GM18507 (cell line): ENCODE measurements at regions not wholly inside any gene's neighbourhood (a gene's known extent, or its start where the extent isn't known, plus 50 kb on each side); places are given as distances from the start of the nearest gene placed in this dataset.
"Not testable (repeated sequence)": the region's sequence is repeated elsewhere in the genome, so short reads cannot be mapped to it uniquely, and the experiment has no call there.

Source experiments
- DNase-seq: peaks from one replicate; pipeline ENCODE4 v3.0.0; 2011; ENCODE audit warnings: low read depth; ENCODE audit not compliant: insufficient read length; ENCODE audit errors: extremely low spot score
- FAIRE-seq: peaks from 2 replicates; lab custom pipeline; 2011; peaks lifted over from hg19 to GRCh38; lab: Jason Lieb, UNC

DNA sequence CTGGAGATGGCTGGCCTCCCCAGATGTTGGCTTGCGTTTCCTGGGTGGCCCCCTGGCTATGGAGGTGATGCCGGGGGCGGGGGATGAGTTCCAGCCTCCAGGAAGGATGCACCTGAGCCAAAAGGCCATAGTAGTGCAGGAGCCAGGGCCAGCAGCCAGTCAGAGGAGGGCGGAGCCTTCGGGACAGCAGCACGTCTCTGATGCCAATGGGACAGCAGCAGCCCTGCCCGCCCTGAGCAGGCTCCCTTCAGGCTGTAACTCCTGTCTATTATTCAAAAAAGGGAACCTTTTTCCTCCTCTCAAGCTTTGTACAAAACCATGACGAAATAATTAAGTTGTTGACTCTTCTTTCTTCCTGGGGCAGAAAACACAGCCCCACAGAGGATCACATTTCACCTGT, 189.7 kb downstream of the BCL2L11 start:
- not testable (repeated sequence) for DNase-seq, FAIRE-seq

DNA sequence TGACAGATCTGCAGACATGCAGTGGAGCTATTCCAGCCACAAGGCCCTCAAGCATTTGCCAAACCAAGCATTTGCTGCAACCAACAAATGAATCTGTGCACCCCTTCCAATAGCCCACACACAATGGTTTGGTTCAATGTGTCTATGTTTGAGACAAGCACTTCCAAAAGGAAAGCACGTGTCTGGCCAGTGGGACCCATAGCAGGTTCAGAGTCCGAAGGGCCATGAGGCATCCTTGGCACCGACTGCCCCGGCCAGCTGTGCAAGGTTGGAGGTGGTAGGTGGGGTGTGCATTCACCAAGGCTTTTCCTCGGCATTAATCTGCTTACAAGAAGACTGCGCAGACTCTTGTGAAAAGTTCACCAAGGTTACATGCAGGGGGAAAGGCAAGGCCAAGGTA, 190.9 kb downstream of the BCL2L11 start:
- not testable (repeated sequence) for DNase-seq, FAIRE-seq

DNA sequence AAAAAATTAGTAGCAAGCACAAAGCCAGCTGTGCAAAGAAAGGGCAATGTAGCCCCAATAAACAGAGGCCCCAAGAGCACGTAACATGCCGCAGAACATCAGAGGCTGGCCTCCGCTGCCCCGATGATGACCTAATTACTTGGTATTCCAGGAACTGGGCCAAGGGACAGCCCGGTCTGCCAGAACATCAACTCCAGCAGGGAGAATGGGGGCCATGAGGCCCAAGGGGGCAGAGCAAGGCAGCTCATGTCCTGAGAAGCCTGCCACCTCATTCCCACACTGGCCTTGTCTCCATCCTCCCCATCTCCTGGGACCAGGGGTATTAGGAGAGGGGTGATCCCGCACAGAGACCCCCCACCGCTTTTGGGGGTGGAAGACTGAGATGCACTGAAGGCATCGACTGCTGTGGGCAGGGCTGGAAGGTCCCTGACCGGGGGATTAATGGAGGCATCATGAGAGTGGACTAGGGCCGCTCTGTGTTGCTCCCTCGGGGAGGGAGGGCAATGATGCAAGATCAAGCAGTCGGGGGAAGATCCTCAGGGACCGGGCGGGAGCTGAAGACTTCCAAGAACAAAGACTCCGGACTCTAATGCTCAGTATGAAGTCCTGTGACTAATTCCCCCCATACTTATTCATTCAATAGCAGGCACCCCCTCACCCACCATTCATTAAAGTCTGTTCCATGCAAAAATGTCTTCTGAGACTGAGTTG, 192.3 kb downstream of the BCL2L11 start:
- DNase-seq: not testable (repeated sequence)

DNA sequence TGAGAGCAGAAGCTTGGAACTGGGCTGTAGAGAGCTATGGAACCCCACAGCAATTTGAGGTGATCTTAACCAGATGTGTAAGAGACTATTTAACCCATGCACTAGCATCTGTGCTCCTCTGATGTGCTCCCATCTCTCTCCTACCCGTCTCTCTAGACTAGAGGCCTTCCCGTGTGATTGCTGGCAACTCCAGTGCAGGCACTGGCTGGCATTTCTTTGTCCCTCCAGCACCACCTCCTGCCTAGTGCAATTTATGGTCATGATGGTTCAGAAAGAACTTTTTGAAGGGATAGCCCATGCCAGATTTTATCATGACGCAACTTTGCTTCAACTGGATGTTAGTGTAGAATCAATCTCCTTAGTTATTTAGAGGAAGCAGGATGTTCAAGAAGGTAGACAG, 193.0 kb downstream of the BCL2L11 start:
- not testable (repeated sequence) for FAIRE-seq, DNase-seq

More for the DNA sequence above, 192.3 kb downstream of the BCL2L11 start:
- not testable (repeated sequence) for FAIRE-seq

GRCh38 chr2:111315188-111315917, 194.6 kb downstream of the BCL2L11 start:
- not testable (repeated sequence) for DNase-seq, FAIRE-seq

DNA sequence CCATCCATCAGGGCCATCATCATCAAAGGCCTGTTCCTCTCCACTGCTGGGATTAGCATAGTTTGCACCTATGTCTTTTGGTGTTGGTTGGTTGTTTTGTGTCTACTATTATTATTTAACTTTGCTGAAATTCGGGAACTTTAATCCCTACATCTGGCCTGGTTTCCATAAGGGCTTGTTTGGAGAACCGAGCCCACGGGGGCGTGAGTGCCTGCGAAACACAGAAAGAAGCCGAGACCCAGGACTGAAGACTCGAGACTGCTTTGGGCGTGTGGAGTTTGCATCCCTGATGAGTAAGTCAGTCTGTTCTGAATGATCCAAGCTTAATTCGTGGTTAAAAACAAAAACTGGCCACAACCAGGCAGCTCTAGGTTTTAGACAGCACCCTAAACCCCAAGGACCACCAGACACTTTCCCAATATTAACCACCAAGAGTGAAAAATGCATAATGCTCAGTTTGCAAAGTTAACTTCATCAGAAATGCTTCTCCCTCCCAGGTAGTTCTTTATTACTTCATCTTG, 195.6 kb downstream of the BCL2L11 start:
- FAIRE-seq, DNase-seq: not testable (repeated sequence)

GRCh38 chr2:111316881-111317549, 196.3 kb downstream of the BCL2L11 start:
- not testable (repeated sequence) for FAIRE-seq, DNase-seq

DNA sequence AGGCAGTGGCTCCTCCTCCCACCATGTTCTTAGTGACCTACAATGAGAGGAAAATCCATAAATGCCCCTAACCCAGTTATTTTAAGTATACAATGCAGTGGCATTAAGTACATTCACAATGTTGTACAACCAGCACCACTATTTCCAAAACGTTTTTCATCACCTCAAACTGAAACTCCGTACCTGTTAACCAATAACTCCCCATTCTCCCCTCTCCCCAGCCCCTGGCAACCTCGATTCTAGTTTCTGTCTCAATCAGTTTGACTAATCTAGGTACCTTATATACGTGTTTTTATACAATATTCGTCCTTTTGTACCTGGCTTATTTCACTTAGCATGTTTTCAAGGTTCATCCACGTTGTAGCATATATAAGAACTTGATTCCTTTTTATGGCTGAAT, 198.8 kb downstream of the BCL2L11 start:
- DNase-seq: not testable (repeated sequence)
- FAIRE-seq: peak; percentile 67

GRCh38 chr2:111320264-111320663, 199.6 kb downstream of the BCL2L11 start:
- not testable (repeated sequence) for DNase-seq, FAIRE-seq

- not testable (repeated sequence) for DNase-seq, FAIRE-seq
These were observed 200.3 kb downstream of the BCL2L11 start for GRCh38 chr2:111320965-111321364.

- FAIRE-seq, DNase-seq: not testable (repeated sequence)
These were observed 202.7 kb downstream of the BCL2L11 start for GRCh38 chr2:111323384-111323783.

DNA sequence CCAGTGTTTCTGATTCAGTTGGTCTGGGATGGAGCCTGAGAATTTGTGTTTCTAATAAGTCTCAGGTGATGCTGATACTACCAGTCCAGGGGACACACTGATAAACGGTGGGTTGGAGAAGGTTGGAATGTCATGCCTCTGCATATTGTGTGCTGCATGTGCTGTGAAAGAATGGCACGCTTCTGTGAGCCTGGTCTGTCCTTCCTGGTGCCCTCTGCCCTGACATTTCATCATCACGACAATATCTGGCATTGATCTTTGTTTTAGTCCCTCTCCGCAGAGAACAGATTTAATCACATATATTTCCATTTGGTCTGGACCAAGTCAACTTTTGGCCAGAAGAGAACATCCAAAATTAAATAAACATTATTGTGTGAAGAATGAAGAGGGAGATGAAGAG, 207.0 kb downstream of the BCL2L11 start:
- not testable (repeated sequence) for DNase-seq, FAIRE-seq

DNA sequence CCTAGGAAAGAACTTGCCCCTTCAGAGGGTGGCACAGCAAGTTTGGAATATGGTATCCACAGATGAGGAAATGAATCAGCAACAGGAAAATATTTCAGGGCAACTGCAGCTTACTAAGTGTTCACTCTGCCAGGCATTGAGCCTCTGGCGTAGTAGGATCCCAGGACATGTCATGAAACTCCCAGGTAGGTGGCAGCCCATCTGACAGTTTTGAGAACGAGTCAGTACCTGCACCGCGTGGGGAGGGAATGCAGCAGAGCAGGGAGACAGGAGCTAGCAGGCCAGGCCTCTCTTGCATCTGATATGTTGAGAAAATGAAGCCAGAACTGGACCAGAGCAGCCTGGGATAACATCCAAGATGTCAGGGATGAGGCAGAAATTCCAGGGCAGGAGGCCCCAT, 208.6 kb downstream of the BCL2L11 start:
- DNase-seq, FAIRE-seq: not testable (repeated sequence)

DNA sequence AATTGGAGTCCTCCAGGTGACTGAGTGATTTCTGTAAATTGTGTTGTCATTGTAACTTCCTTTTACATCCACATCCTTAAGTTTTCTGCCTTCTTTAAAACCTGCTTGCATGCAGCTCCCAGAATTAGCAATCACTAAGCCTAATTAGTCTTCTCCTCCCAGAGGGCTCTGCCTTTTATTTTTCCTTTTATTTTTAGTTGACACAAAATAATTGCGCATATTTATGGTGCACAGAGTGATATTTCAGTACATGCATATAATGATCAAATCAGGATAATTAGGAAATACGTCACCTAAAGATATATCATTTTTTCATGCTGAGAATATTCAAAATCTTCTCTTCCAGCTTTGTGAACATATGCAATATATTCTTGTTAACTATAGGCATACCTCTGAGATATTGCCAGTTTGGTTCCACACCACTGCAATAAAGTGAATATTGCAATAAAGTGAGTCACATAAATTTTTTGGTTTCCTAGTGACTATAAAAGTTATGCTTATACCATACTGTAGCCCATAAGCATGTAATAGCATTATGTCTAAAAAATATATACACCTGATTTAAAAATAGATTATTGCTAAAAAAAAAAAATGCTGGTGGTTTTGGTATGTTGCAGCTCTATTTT, 210.5 kb downstream of the BCL2L11 start:
- not testable (repeated sequence) for DNase-seq, FAIRE-seq

- not testable (repeated sequence) for FAIRE-seq
These were observed 214.7 kb downstream of the BCL2L11 start for GRCh38 chr2:111335220-111335907.

GRCh38 chr2:111338474-111338873, 217.8 kb downstream of the BCL2L11 start:
- not testable (repeated sequence) for FAIRE-seq, DNase-seq

More at GRCh38 chr2:111335220-111335907, 214.7 kb downstream of the BCL2L11 start:
- not testable (repeated sequence) for DNase-seq

DNA sequence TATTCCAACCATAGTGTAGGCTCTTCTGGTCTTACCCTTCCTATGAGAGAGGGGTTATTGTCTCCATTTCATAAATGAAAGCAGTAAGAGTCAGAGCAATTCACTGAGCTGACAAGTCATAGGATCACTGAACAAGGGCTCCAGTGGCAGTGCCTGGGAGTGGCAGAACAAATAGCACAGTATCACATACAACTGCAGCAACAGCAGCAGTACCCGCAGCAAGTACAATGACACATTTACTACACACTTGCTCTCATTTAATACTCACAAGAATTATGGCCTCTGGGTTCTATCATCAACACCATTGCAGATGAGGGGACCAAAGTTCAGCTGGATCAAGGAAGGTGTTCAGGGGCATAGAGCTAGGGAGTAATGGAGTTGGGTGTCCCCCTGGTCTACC, 218.8 kb downstream of the BCL2L11 start:
- not testable (repeated sequence) for DNase-seq, FAIRE-seq

GRCh38 chr2:111344590-111344989, 223.9 kb downstream of the BCL2L11 start:
- not testable (repeated sequence) for DNase-seq, FAIRE-seq
